HG02798 (cell line): ENCODE measurements at regions not wholly inside any gene's neighbourhood (a gene's known extent, or its start where the extent isn't known, plus 50 kb on each side); places are given as distances from the start of the nearest gene placed in this dataset.
"Not testable (repeated sequence)": the region's sequence is repeated elsewhere in the genome, so short reads cannot be mapped to it uniquely, and the experiment has no call there.

ENCODE experiments used
- ATAC-seq: cut with Tn5 transposase; IDR thresholded peaks from one replicate; pipeline ENCODE4 v1.9.1; 2021; ENCODE audit warnings: mild to moderate bottlenecking; ENCODE audit not compliant: unreplicated experiment, poor library complexity

GRCh38 chr1:213618094-213618493 is 369.7 kb upstream of the PROX1 start:
- no peak for ATAC-seq

- ATAC-seq = no peak
Measured at GRCh38 chr1:213619026-213619425, 368.7 kb upstream of the PROX1 start.

- ATAC-seq = no peak
Measured at GRCh38 chr1:213621077-213621476, 366.7 kb upstream of the PROX1 start.

GRCh38 chr1:213622365-213623063 is 365.3 kb upstream of the PROX1 start:
- peak; percentile 76 for ATAC-seq

DNA sequence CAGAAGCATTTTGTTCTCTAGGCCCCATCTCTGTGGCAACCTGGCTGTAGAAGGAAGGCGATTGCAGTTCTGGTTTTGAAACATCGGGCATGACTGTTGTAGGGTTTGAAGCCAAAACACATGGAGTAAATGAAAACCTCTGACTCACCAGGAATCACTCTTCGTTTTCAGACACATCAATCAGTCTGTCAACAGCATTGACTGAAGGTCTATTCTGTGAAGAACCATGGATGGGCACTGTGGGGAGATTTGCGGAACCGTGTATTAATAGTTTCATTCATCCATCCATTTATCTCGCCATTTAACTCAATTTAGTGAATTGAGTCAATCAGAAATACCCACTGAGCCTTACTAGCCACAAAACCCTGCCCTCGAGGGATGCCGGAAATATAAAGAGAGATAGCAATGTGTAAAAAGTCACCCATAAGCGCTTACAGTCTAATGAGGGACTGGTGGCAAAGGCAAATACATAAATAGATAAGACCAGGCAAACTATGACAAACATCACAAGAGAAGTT is 364.6 kb upstream of the PROX1 start:
- ATAC-seq = no peak

DNA sequence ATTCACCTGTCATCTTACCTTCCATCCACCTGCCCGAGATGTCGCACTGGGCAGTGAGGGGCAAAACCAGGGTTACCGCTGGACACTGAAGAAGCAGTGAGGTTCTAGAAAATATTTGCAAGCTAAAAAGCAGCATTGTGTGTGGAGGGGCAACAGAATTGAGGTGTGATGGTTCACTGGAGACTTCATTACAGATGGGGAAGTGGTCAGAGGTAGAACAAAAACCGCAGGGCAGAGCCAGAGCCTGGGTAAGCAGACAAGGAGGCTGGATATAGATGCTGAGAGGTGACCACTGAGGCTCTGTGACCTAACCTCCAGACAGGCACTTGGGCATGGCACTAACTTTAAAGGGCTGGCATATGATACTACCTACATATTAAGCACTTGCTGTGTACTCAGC is 363.9 kb upstream of the PROX1 start:
- no peak for ATAC-seq

DNA sequence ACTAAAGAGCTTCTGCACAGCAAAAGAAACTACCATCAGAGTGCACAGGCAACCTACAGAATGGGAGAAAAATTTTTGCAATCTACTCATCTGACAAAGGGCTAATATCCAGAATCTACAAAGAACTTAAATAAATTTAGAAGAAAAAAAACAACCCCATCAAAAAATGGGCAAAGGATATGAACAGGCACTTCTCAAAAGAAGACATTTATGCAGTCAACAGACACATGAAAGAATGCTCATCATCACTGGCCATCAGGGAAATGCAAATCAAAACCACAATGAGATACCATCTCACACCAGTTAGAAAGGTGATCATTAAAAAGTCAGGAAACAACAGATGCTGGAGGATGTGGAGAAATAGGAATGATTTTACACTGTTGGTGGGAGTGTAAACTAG is 351.0 kb upstream of the PROX1 start:
- not testable (repeated sequence) for ATAC-seq

GRCh38 chr1:213641312-213641711 is 346.5 kb upstream of the PROX1 start:
- ATAC-seq = no peak

GRCh38 chr1:213643360-213643759 is 344.4 kb upstream of the PROX1 start:
- ATAC-seq = no peak

- ATAC-seq = no peak
Measured at GRCh38 chr1:213647864-213648650, 339.7 kb upstream of the PROX1 start.

DNA sequence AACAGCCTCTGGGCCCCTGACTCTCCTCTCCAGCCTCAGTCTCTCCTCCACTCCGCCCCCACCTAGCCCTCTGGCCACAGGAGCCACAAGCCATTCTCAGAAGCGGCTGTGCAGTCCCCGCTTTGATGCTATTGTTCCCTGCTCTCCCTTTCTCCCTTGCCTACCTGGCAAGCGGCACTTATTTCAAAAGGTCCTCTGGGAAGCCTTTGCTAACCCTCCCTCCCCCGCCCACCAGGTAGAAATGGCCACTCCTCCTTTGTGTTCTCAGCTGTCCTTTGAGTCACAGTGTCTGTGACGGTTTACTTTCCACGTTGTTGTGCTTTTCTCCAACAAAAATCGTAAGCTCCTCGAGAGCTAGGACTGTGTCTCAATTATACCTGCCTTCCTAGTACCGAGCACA is 338.4 kb upstream of the PROX1 start:
- no peak for ATAC-seq

DNA sequence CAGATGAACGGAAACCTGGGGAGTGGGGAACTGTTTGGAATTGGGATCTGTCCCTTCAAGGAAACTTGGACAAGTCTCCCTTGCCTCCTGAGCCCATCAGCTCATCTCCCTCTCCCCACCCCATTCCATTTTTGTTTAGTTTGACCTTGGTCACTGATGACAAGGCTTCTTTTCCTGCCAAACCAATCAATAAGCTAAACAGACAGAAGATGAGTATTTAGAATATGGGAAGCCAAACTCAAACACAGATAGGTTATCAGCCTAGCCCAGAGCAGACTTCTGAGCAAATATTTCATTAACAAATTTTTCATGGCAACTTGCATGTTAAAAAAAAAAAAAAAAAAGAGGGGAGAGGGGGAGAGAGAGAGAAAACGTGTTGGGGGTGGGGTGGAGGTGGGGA is 337.2 kb upstream of the PROX1 start:
- no peak for ATAC-seq

DNA sequence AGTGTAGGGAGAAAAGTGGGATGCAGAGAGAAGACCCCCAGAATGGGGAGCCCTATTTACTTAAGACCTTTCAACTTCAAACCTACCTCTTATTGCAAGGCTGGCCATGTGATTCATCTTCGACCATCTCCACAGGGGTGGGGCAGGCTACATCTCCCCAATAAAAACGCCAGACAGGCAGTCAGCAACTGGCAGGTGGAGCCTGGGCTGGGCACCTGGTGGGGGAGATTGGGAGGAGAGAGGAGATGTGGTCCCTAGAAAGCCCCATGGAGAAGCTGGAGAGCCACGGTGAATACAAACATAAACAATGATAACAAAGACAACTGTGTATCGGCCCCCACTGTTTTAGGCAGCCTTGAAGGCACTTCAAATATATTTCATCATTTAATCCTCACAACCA is 336.7 kb upstream of the PROX1 start:
- no peak for ATAC-seq

DNA sequence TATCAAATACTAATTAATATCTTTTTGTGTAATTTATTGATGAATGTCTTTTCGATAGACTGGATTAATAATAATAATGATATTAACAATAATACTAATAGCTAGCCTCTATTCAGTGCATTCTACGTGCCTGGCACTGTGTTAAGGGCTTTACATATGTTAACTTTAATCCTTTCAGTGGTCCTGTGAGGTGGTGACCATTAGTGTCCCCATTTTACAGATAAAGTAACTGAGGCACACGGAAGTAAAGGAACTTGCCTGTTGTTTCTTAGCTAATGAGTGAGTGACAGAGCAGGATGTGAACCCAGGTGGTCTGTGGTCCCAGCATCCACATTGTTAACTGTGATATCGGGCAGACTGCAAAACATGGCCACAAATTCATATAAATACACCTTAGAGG is 335.7 kb upstream of the PROX1 start:
- no peak for ATAC-seq

- ATAC-seq = no peak
Measured at GRCh38 chr1:213656039-213656438, 331.7 kb upstream of the PROX1 start.

- no peak for ATAC-seq
Measured at GRCh38 chr1:213656503-213656902, 331.3 kb upstream of the PROX1 start.

- no peak for ATAC-seq
Measured at GRCh38 chr1:213657013-213657412, 330.8 kb upstream of the PROX1 start.

- no peak for ATAC-seq
Measured at GRCh38 chr1:213657879-213658278, 329.9 kb upstream of the PROX1 start.

GRCh38 chr1:213658457-213658856 is 329.3 kb upstream of the PROX1 start:
- ATAC-seq = no peak

DNA sequence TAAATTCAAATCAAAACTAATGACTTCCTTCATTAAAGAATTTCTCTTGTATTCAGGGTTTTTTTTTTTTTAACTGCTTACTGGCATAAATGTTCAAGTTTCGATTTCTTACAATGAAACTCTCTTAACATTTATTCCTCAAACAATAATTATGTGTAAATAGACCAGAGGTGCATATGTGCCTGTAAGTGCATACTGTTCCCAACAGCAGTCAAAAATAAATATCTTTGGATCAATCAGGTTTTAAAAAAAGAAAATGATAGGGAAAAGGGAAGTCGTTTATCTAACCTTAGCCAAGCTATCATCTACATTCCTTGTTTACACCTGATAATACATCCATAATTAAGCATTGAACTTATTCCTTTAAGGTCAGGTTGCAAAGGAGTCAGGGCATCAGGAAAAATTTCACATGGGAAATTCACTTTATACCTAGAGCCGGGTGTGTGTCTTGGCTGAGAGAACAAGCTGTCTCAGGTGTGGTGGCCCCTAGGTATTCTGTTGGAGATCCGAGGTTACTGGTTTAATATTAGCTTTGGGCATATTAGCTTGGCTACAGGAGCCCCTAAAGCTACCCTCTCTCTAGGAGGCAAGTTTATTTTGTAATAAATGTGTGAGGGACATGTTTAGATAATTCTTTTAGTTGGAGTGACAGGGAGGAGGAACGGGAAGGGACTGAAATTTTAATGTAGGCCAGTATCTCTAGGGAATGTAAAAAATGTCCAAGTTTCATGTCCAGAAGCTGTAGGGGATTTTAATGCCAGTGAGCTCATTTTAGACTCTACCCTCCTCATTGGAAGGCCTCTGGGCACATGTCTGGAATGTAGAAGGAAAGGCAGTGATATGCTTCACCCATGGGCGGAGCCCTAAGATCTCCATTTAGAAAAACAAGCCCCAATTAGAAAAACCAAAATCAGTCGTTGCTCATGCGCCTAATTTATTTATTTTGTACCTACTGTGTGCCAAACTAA is 327.9 kb upstream of the PROX1 start:
- no peak for ATAC-seq

- no peak for ATAC-seq
Measured at GRCh38 chr1:213661302-213661701, 326.5 kb upstream of the PROX1 start.
